Umbilical cord (tissue), 1 donor: ENCODE measurements at regions not wholly inside any gene's neighbourhood (a gene's known extent, or its start where the extent isn't known, plus 50 kb on each side); places are given as distances from the start of the nearest gene placed in this dataset.
A peak's percentile ranks its signal among the peaks of the same experiment; 100 is the strongest.

Experiments used
- DNase-seq: peaks from one replicate; pipeline ENCODE4 v3.0.0-alpha.2; 2015; ENCODE audit warnings: low spot score

GRCh38 chr5:174409971-174410370 lies 314.4 kb upstream of the MSX2 start:
- no peak for DNase-seq

GRCh38 chr5:174410716-174411478 lies 313.5 kb upstream of the MSX2 start:
- DNase-seq: no peak

- no peak for DNase-seq
Measured at GRCh38 chr5:174411479-174411819, 312.9 kb upstream of the MSX2 start.

GRCh38 chr5:174412374-174412773 lies 312.0 kb upstream of the MSX2 start:
- DNase-seq: no peak

GRCh38 chr5:174412941-174413340 lies 311.4 kb upstream of the MSX2 start:
- no peak for DNase-seq

GRCh38 chr5:174413567-174414314 lies 310.6 kb upstream of the MSX2 start:
- peak; percentile 35 for DNase-seq

- no peak for DNase-seq
Measured at GRCh38 chr5:174414315-174414710, 310.1 kb upstream of the MSX2 start.

- DNase-seq: peak; percentile 57
Measured at GRCh38 chr5:174418809-174419539, 305.4 kb upstream of the MSX2 start.

GRCh38 chr5:174419540-174420132 lies 304.7 kb upstream of the MSX2 start:
- peak; percentile 97 for DNase-seq

GRCh38 chr5:174420651-174421407 lies 303.6 kb upstream of the MSX2 start:
- DNase-seq: no peak

- no peak for DNase-seq
Measured at GRCh38 chr5:174421408-174421805, 303.0 kb upstream of the MSX2 start.

GRCh38 chr5:174423558-174423957 lies 300.8 kb upstream of the MSX2 start:
- DNase-seq: no peak

- no peak for DNase-seq
Measured at GRCh38 chr5:174424219-174425053, 299.9 kb upstream of the MSX2 start.

- no peak for DNase-seq
Measured at GRCh38 chr5:174425271-174425963, 299.0 kb upstream of the MSX2 start.

- DNase-seq: no peak
Measured at GRCh38 chr5:174425964-174426290, 298.5 kb upstream of the MSX2 start.

- no peak for DNase-seq
Measured at GRCh38 chr5:174426388-174426787, 298.0 kb upstream of the MSX2 start.

- no peak for DNase-seq
Measured at GRCh38 chr5:174426851-174427250, 297.5 kb upstream of the MSX2 start.

- DNase-seq: no peak
Measured at GRCh38 chr5:174427304-174427703, 297.1 kb upstream of the MSX2 start.

- no peak for DNase-seq
Measured at GRCh38 chr5:174428895-174429294, 295.5 kb upstream of the MSX2 start.

- no peak for DNase-seq
Measured at GRCh38 chr5:174430940-174431339, 293.4 kb upstream of the MSX2 start.
